Suprapubic skin (tissue), 4 donors: ENCODE measurements at regions not wholly inside any gene's neighbourhood (a gene's known extent, or its start where the extent isn't known, plus 50 kb on each side); places are given as distances from the start of the nearest gene placed in this dataset.

ENCODE experiments used
- CTCF ChIP-seq, 2 donors: fragments of 200-600 bp in 1 of 2; fragments of 450-650 bp in 1 of 2; sonication (generic) in 1 of 2; IDR thresholded peaks; one replicate each; pipeline ENCODE4 v1.5.1; 2016 to 2019; ENCODE audit warnings: antibody characterized with exemption in 2 of 2, mild to moderate bottlenecking in 1 of 2, moderate library complexity in 1 of 2
- EP300 ChIP-seq: sonication (generic); formaldehyde crosslinking; IDR thresholded peaks from one replicate; pipeline ENCODE4 v1.6.1; 2017; ENCODE audit warnings: antibody characterized with exemption
- POLR2A ChIP-seq, 2 donors: fragments of 450-650 bp; IDR thresholded peaks; one replicate each; pipeline ENCODE4 v1.6.1; 2017; ENCODE audit warnings: antibody characterized with exemption in 2 of 2, mild to moderate bottlenecking in 2 of 2, moderate library complexity in 2 of 2
- POLR2AphosphoS5 ChIP-seq, 3 donors: sonication (generic); formaldehyde crosslinking; IDR thresholded peaks; one replicate each; pipeline ENCODE4 v1.6.1; 2017; ENCODE audit warnings: antibody characterized with exemption in 3 of 3

DNA sequence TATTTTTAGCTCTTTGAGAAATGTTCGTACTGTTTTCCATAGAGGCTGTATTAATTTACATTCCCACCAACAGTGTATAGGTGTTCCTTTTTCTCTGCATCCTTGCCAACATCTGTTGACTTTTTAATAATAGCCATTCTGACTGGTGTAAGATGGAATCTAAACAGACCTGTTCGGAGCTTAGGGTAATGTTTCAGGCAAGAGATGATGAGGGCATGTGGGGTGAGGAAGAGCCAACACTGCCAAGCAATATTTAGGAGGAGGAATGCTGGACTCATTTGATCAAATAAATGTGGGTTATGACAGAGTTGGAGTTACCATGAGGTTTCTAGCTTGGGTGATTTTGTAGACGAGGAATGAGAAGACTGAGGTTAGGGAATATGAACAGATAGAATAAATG lies 382.9 kb downstream of the KLF12 start:
- no peak for TF ChIP-seq CTCF (IDR thresholded peaks at IDR 0.05)
- no peak for TF ChIP-seq POLR2A (IDR thresholded peaks at IDR 0.05)
- TF ChIP-seq POLR2AphosphoS5 (IDR thresholded peaks at IDR 0.05), result no peak
- no peak for TF ChIP-seq EP300
